ENCODE measurements at regions not wholly inside any gene's neighbourhood (a gene's known extent, or its start where the extent isn't known, plus 50 kb on each side); places are given as distances from the start of the nearest gene placed in this dataset.
"Not testable (repeated sequence)": the region's sequence is repeated elsewhere in the genome, so short reads cannot be mapped to it uniquely, and the experiment has no call there.

- H3K27ac ChIP-seq (ENCODE audit: low read depth, low read length, poor library complexity, severe bottlenecking); CTCF ChIA-PET (ENCODE audit: unreplicated experiment); H3K4me3 ChIP-seq (ENCODE audit: low read depth, low read length, poor library complexity, severe bottlenecking); H3K4me2 ChIP-seq (ENCODE audit: low read length); H3K9me2 ChIP-seq (ENCODE audit: insufficient read depth, low read length); BruUV-seq (replicated peaks); intact Hi-C loops (cut with micrococcal nuclease; ENCODE audit: unreplicated experiment); H3K4me1 ChIP-seq (ENCODE audit: insufficient read depth, low read length, poor library complexity, severe bottlenecking); H4K20me1 ChIP-seq (ENCODE audit: insufficient read depth, low read length); H3K9me3 ChIP-seq (ENCODE audit: low read length); POLR2A ChIA-PET; H3K36me3 ChIP-seq (ENCODE audit: insufficient read depth, low read length); DNase-seq (ENCODE audit: low spot score); H3K79me2 ChIP-seq (ENCODE audit: insufficient read depth, low read depth, low read length); H2AFZ ChIP-seq (ENCODE audit: low read length): not testable (repeated sequence)
Measured at GRCh38 chr5:102154791-102155605, 141.1 kb downstream of the SLCO4C1 start.

- no peaks in the 10 kb centered on the region for H3K79me2 ChIP-seq (ENCODE audit: insufficient read depth, low read depth, low read length)
- no peaks in the 10 kb centered on the region for H3K9me3 ChIP-seq (ENCODE audit: low read length)
- H3K9me2 ChIP-seq (ENCODE audit: insufficient read depth, low read length) = no peaks in the 10 kb centered on the region
- ChIA-PET POLR2A (no interaction called here), CTCF (ENCODE audit: unreplicated experiment) (no interaction called here)
- no peak for DNase-seq (ENCODE audit: low spot score)
- H4K20me1 ChIP-seq (ENCODE audit: insufficient read depth, low read length) = no peaks in the 10 kb centered on the region
- no peak overlapping the region for H2AFZ ChIP-seq (ENCODE audit: low read length)
- H3K27ac ChIP-seq (ENCODE audit: low read depth, low read length, poor library complexity, severe bottlenecking) = no peak overlapping the region
- H3K4me3 ChIP-seq (ENCODE audit: low read depth, low read length, poor library complexity, severe bottlenecking) = no peak overlapping the region
- intact Hi-C loops (cut with micrococcal nuclease; ENCODE audit: unreplicated experiment) = no loop called here
- H3K36me3 ChIP-seq (ENCODE audit: insufficient read depth, low read length) = no peaks in the 10 kb centered on the region
- no peak for TF ChIP-seq CTCF (conservative IDR thresholded peaks at IDR 0.05; ENCODE audit: low read length)
- TF ChIP-seq EZH2phosphoT487 (IDR thresholded peaks at IDR 0.05; ENCODE audit: borderline replicate concordance, low read depth, low read length) = no peak
- no peaks in the 10 kb centered on the region for H3K4me1 ChIP-seq (ENCODE audit: insufficient read depth, low read length, poor library complexity, severe bottlenecking)
- H3K4me2 ChIP-seq (ENCODE audit: low read length) = no peak overlapping the region
- BruUV-seq (replicated peaks) = no TSS peak
Measured at GRCh38 chr5:102154291-102154690, 141.8 kb downstream of the SLCO4C1 start.

- peak; percentile 81 for TF ChIP-seq CTCF (conservative IDR thresholded peaks at IDR 0.05; ENCODE audit: low read length)
- no peak for TF ChIP-seq EZH2phosphoT487 (IDR thresholded peaks at IDR 0.05; ENCODE audit: borderline replicate concordance, low read depth, low read length)
- Histone ChIP-seq H3K79me2 (ENCODE audit: insufficient read depth, low read depth, low read length) (no peaks in the 10 kb centered on the region), H3K4me2 (ENCODE audit: low read length) (no peak overlapping the region), H3K9me2 (ENCODE audit: insufficient read depth, low read length) (no peaks in the 10 kb centered on the region), H3K27ac (ENCODE audit: low read depth, low read length, poor library complexity, severe bottlenecking) (no peak overlapping the region), H3K36me3 (ENCODE audit: insufficient read depth, low read length) (no peaks in the 10 kb centered on the region), H4K20me1 (ENCODE audit: insufficient read depth, low read length) (no peaks in the 10 kb centered on the region), H2AFZ (ENCODE audit: low read length) (no peak overlapping the region), H3K4me1 (ENCODE audit: insufficient read depth, low read length, poor library complexity, severe bottlenecking) (no peaks in the 10 kb centered on the region), H3K4me3 (ENCODE audit: low read depth, low read length, poor library complexity, severe bottlenecking) (no peak overlapping the region), H3K9me3 (ENCODE audit: low read length) (no peaks in the 10 kb centered on the region)
- BruUV-seq (replicated peaks) = no TSS peak
- intact Hi-C loops (cut with micrococcal nuclease; ENCODE audit: unreplicated experiment) = no loop called here
- POLR2A ChIA-PET = no interaction called here
- CTCF ChIA-PET (ENCODE audit: unreplicated experiment) = no interaction called here
- peak; percentile 11 for DNase-seq (ENCODE audit: low spot score)
Measured at GRCh38 chr5:102153003-102153759, 142.9 kb downstream of the SLCO4C1 start.

Measured in OCI-LY7 (cell line).